Loucy (cell line): ENCODE measurements at regions not wholly inside any gene's neighbourhood (a gene's known extent, or its start where the extent isn't known, plus 50 kb on each side); places are given as distances from the start of the nearest gene placed in this dataset.

ENCODE experiments used
- H2AFZ ChIP-seq: fragments of 200-600 bp; sonication (generic); 2 replicates; pipeline ENCODE4 v1.6.0; 2016; ENCODE audit warnings: antibody characterized with exemption, mild to moderate bottlenecking, low read length, moderate library complexity
- H3F3A ChIP-seq: fragments of 200-600 bp; 2 replicates; pipeline ENCODE4 v1.6.0; 2016; ENCODE audit warnings: antibody characterized with exemption, low read depth, mild to moderate bottlenecking
- H3K27me3 ChIP-seq: fragments of 200-600 bp; sonication (generic); 2 replicates; pipeline ENCODE4 v1.6.1; 2014; ENCODE audit warnings: low read length, mild to moderate bottlenecking; ENCODE audit not compliant: insufficient read depth, poor library complexity, severe bottlenecking
- H3K36me3 ChIP-seq: fragments of 200-600 bp; sonication (generic); 2 replicates; pipeline ENCODE4 v1.6.1; 2016; ENCODE audit warnings: low read length; ENCODE audit not compliant: insufficient read depth
- H3K4me1 ChIP-seq: fragments of 200-600 bp; sonication (generic); 2 replicates; pipeline ENCODE4 v1.5.1; 2014; ENCODE audit warnings: low read length, mild to moderate bottlenecking; ENCODE audit not compliant: insufficient read depth, poor library complexity, severe bottlenecking
- H3K4me2 ChIP-seq: fragments of 200-600 bp; sonication (generic); 2 replicates; pipeline ENCODE4 v1.6.0; 2014; ENCODE audit warnings: antibody characterized with exemption, low read length, low read depth, mild to moderate bottlenecking; ENCODE audit not compliant: poor library complexity, severe bottlenecking
- H3K4me3 ChIP-seq: fragments of 200-600 bp; sonication (generic); 2 replicates; pipeline ENCODE4 v1.5.1; 2014; ENCODE audit warnings: low read length, mild to moderate bottlenecking, mixed read lengths; ENCODE audit not compliant: poor library complexity, severe bottlenecking
- H3K79me2 ChIP-seq: fragments of 200-600 bp; sonication (generic); 2 replicates; pipeline ENCODE4 v1.6.1; 2014; ENCODE audit warnings: low read length; ENCODE audit not compliant: insufficient read depth
- H3K9ac ChIP-seq: fragments of 200-600 bp; sonication (generic); 2 replicates; pipeline ENCODE4 v1.6.0; 2014; ENCODE audit warnings: mild to moderate bottlenecking, low read depth, low read length, moderate library complexity; ENCODE audit not compliant: poor library complexity, severe bottlenecking
- H3K9me2 ChIP-seq: fragments of 200-600 bp; sonication (generic); replicated peaks from 2 replicates; pipeline ENCODE4 v1.6.1; 2016; ENCODE audit warnings: low read depth, low read length, mixed read lengths
- H3K9me3 ChIP-seq: fragments of 200-600 bp; sonication (generic); 2 replicates; pipeline ENCODE4 v1.6.1; 2014; ENCODE audit warnings: mild to moderate bottlenecking, antibody characterized with exemption, low read length, low read depth; ENCODE audit not compliant: insufficient read depth
- H4K20me1 ChIP-seq: fragments of 200-600 bp; sonication (generic); 2 replicates; pipeline ENCODE4 v1.6.0; 2014; ENCODE audit warnings: antibody characterized with exemption, low read length, mild to moderate bottlenecking; ENCODE audit not compliant: insufficient read depth, poor library complexity, severe bottlenecking
- EZH2phosphoT487 ChIP-seq: fragments of 200-600 bp; IDR thresholded peaks from 2 replicates; pipeline ENCODE4 v1.6.1; 2018; ENCODE audit warnings: antibody characterized with exemption, mild to moderate bottlenecking, moderate library complexity, borderline replicate concordance
- TF ChIP-seq, protein P1 (sequence below): fragments of 200-600 bp; sonication (generic); conservative IDR thresholded peaks from 2 replicates; pipeline ENCODE4 v1.5.1; 2014; ENCODE audit warnings: mild to moderate bottlenecking, antibody characterized with exemption, low read length

DNA sequence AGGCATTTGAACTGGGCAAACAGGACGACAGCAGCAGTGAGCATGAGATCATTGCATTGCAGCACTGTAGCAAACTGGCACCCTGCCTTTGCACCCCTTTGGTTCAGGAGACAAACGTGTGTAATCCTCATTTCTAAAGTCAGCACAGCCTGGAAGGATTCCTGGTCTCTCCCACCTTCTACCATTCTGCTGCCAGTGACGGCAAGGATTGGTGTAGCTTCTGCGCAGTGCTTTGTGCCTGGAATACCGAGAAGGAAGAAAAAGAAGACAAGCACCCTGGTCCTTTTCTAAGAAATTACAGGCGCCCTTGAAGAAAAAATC, 805.3 kb downstream of the USP25 start:
- Histone ChIP-seq H3K79me2 (no peaks in the 10 kb centered on the region), H3K4me1 (no peaks in the 10 kb centered on the region), H2AFZ (no peak overlapping the region), H3K27me3 (no peaks in the 10 kb centered on the region), H3K9me3 (no peaks in the 10 kb centered on the region; the same call in 1 of the 2 replicates), H3K4me2 (no peak overlapping the region), H4K20me1 (no peaks in the 10 kb centered on the region), H3K4me3 (no peak overlapping the region), H3F3A (no peaks in the 10 kb centered on the region), H3K9me2 (no peaks in the 10 kb centered on the region), H3K36me3 (no peaks in the 10 kb centered on the region), H3K9ac (no peak overlapping the region)
- TF ChIP-seq, protein P1, sequence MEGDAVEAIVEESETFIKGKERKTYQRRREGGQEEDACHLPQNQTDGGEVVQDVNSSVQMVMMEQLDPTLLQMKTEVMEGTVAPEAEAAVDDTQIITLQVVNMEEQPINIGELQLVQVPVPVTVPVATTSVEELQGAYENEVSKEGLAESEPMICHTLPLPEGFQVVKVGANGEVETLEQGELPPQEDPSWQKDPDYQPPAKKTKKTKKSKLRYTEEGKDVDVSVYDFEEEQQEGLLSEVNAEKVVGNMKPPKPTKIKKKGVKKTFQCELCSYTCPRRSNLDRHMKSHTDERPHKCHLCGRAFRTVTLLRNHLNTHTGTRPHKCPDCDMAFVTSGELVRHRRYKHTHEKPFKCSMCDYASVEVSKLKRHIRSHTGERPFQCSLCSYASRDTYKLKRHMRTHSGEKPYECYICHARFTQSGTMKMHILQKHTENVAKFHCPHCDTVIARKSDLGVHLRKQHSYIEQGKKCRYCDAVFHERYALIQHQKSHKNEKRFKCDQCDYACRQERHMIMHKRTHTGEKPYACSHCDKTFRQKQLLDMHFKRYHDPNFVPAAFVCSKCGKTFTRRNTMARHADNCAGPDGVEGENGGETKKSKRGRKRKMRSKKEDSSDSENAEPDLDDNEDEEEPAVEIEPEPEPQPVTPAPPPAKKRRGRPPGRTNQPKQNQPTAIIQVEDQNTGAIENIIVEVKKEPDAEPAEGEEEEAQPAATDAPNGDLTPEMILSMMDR, result no peak
- TF ChIP-seq EZH2phosphoT487, result no peak

DNA sequence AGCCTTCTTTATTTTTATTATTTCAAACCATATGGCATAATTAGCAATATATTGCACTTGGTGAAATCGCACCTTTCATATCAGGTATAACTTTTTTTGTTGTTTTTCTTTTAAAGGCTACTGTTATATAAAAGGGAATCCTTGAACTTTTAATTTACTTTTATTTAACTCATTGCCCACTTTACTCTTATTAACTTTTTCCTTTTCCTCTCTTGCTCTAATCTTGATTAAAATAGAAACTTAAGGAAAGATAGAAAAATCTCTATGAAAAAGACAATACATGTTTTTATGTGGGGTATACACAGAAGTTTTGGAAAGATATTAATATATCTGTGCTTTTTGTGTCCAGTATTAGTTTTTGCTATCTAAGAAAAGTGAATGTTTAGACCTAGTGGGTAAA, 805.8 kb downstream of the USP25 start:
- Histone ChIP-seq H3K9me2 (no peaks in the 10 kb centered on the region), H2AFZ (no peak overlapping the region), H3K4me1 (no peaks in the 10 kb centered on the region), H4K20me1 (no peaks in the 10 kb centered on the region), H3K36me3 (no peaks in the 10 kb centered on the region), H3K4me3 (no peak overlapping the region), H3F3A (no peaks in the 10 kb centered on the region), H3K9me3 (no peaks in the 10 kb centered on the region; the same call in 1 of the 2 replicates), H3K79me2 (no peaks in the 10 kb centered on the region), H3K4me2 (no peak overlapping the region), H3K27me3 (no peaks in the 10 kb centered on the region), H3K9ac (no peak overlapping the region)
- TF ChIP-seq, protein P1, result no peak
- TF ChIP-seq EZH2phosphoT487, result no peak

DNA sequence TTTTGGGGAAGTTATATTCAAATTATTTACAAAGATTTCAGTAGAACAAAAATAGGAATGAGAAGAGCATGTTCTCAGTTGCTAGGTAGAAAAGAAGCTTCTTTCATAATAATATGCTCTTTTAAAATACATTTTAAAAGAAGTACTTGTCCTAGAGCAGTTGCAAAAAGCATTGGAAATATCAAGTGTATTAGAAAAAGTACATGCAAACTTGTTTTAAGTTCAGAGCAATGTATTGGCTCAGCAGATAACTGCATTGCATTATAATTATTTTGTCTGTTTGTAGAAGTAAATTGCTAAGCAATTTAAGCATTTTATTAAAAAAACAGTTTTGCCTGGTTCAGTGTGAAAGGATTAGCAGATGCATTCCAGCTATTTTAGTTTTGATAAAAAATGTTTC, 806.4 kb downstream of the USP25 start:
- H4K20me1 ChIP-seq, result no peaks in the 10 kb centered on the region
- H3K79me2 ChIP-seq, result no peaks in the 10 kb centered on the region
- H3F3A ChIP-seq, result no peaks in the 10 kb centered on the region
- no peaks in the 10 kb centered on the region for H3K9me2 ChIP-seq
- no peaks in the 10 kb centered on the region for H3K27me3 ChIP-seq
- no peak overlapping the region for H3K4me2 ChIP-seq
- no peak overlapping the region for H3K9ac ChIP-seq
- no peak overlapping the region for H2AFZ ChIP-seq
- no peaks in the 10 kb centered on the region; the same call in 1 of the 2 replicates for H3K9me3 ChIP-seq
- TF ChIP-seq EZH2phosphoT487, result no peak
- H3K4me1 ChIP-seq, result no peaks in the 10 kb centered on the region
- H3K4me3 ChIP-seq, result no peak overlapping the region
- H3K36me3 ChIP-seq, result no peaks in the 10 kb centered on the region

DNA sequence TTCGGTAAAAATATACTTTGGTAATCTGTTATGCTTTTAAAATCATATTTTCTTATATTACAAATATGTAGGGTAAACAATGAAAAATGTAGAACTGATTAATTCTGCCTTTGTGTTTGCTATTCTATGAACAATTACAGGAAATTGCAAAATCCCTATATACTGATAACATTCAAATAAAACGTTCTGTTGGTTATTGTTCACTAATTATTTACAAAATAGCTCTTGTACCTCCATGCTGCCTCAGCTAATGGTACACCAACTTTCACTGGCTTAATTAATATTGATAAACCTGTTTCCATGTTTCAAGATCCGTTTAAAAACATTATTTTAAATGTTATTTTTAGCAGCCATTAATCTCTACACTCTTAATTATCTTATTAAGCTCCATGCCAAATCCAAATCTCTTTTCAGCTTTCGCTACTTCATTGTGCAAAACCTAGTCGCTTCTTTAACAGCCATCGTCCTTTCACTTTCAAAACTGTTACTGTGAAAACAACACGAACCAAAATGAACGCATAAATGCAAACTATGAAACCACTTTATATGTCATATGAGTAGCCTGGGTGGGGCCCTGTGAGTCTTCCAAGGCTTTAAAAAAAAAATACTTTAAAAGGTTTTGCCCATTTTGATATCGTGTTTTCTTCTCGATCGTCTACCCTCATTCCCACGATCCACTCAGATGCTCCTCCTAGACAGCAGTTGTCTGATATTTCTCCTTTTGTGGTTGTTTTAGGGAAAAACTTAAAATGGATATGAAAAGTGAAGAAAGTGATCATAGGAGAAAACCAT, 807.1 kb downstream of the USP25 start:
- H3K4me3 ChIP-seq, result no peak overlapping the region
- H3K4me2 ChIP-seq, result no peak overlapping the region
- no peaks in the 10 kb centered on the region for H3K27me3 ChIP-seq

More for the DNA sequence above, 807.1 kb downstream of the USP25 start:
- no peaks in the 10 kb centered on the region for H3K36me3 ChIP-seq
- no peaks in the 10 kb centered on the region; the same call in 1 of the 2 replicates for H3K9me3 ChIP-seq
- no peaks in the 10 kb centered on the region for H3F3A ChIP-seq
- H3K9ac ChIP-seq, result no peak overlapping the region
- no peaks in the 10 kb centered on the region for H4K20me1 ChIP-seq
- H3K9me2 ChIP-seq, result no peaks in the 10 kb centered on the region
- no peaks in the 10 kb centered on the region for H3K79me2 ChIP-seq
- H2AFZ ChIP-seq, result no peak overlapping the region
- no peaks in the 10 kb centered on the region for H3K4me1 ChIP-seq
- TF ChIP-seq, protein P1, result no peak
- no peak for TF ChIP-seq EZH2phosphoT487
